NCI-H2227 treated with DMSO at 0.1 percent for 48 hours (cell line): ENCODE measurements at regions not wholly inside any gene's neighbourhood (a gene's known extent, or its start where the extent isn't known, plus 50 kb on each side); places are given as distances from the start of the nearest gene placed in this dataset.
"Not testable (repeated sequence)": the region's sequence is repeated elsewhere in the genome, so short reads cannot be mapped to it uniquely, and the experiment has no call there.

Experiments used
- DNase-seq: peaks from one replicate; lab custom pipeline; 2025; lab: John Stamatoyannopoulos, UW

GRCh38 chr4:189779281-189779980 lies 161.2 kb upstream of the FRG1 start:
- DNase-seq, result no peak

GRCh38 chr4:189780391-189780790 lies 160.3 kb upstream of the FRG1 start:
- DNase-seq, result no peak

GRCh38 chr4:189784651-189785050 lies 156.0 kb upstream of the FRG1 start:
- DNase-seq, result no peak

- DNase-seq, result no peak
Measured at GRCh38 chr4:189785257-189785656, 155.4 kb upstream of the FRG1 start.

GRCh38 chr4:189786447-189786846 lies 154.2 kb upstream of the FRG1 start:
- DNase-seq, result no peak

- DNase-seq, result no peak
Measured at GRCh38 chr4:189787216-189788031, 153.2 kb upstream of the FRG1 start.

GRCh38 chr4:189792924-189793618 lies 147.6 kb upstream of the FRG1 start:
- peak; percentile 32 for DNase-seq

GRCh38 chr4:189800545-189801088 lies 140.1 kb upstream of the FRG1 start:
- no peak for DNase-seq

- no peak for DNase-seq
Measured at GRCh38 chr4:189802884-189803283, 137.8 kb upstream of the FRG1 start.

- DNase-seq, result no peak
Measured at GRCh38 chr4:189804894-189805293, 135.8 kb upstream of the FRG1 start.

- no peak for DNase-seq
Measured at GRCh38 chr4:189806506-189806905, 134.2 kb upstream of the FRG1 start.

- no peak for DNase-seq
Measured at GRCh38 chr4:189807031-189807430, 133.6 kb upstream of the FRG1 start.

GRCh38 chr4:189809241-189809735 lies 131.4 kb upstream of the FRG1 start:
- no peak for DNase-seq

- DNase-seq, result no peak
Measured at GRCh38 chr4:189809839-189810238, 130.8 kb upstream of the FRG1 start.

- DNase-seq, result not testable (repeated sequence)
Measured at GRCh38 chr4:189810318-189811181, 130.1 kb upstream of the FRG1 start.

- DNase-seq, result no peak
Measured at GRCh38 chr4:189815404-189816192, 125.1 kb upstream of the FRG1 start.

- no peak for DNase-seq
Measured at GRCh38 chr4:189822326-189822725, 118.3 kb upstream of the FRG1 start.

GRCh38 chr4:189823591-189823990 lies 117.1 kb upstream of the FRG1 start:
- DNase-seq, result no peak

- DNase-seq, result no peak
Measured at GRCh38 chr4:189825466-189825865, 115.2 kb upstream of the FRG1 start.

- DNase-seq, result no peak
Measured at GRCh38 chr4:189826657-189827056, 114.0 kb upstream of the FRG1 start.
